Sigmoid colon (tissue), 6 donors: ENCODE measurements at regions not wholly inside any gene's neighbourhood (a gene's known extent, or its start where the extent isn't known, plus 50 kb on each side); places are given as distances from the start of the nearest gene placed in this dataset.

ENCODE experiments used
- DNase-seq: peaks from one replicate; pipeline ENCODE4 v3.0.0-alpha.2; 2019
- H3K27ac ChIP-seq, 4 donors: fragments of 200-600 bp; sonication (generic); one replicate each; pipeline ENCODE4 v1.5.1; 2016 to 2019; ENCODE audit warnings: mild to moderate bottlenecking in 1 of 4
- H3K27me3 ChIP-seq, 3 donors: fragments of 200-600 bp; sonication (generic); one replicate each; pipeline ENCODE4 v1.5.1; 2019; ENCODE audit warnings: mild to moderate bottlenecking in 1 of 3
- H3K36me3 ChIP-seq, 4 donors: fragments of 200-600 bp; sonication (generic); one replicate each; pipeline ENCODE4 v1.5.1; 2016 to 2019
- H3K4me1 ChIP-seq, 4 donors: fragments of 200-600 bp; sonication (generic); one replicate each; pipeline ENCODE4 v1.5.1; 2017 to 2019
- H3K4me3 ChIP-seq, 4 donors: fragments of 200-600 bp; sonication (generic); one replicate each; pipeline ENCODE4 v1.5.1; 2017 to 2019; ENCODE audit warnings: mild to moderate bottlenecking in 2 of 4, moderate library complexity in 1 of 4
- H3K9me3 ChIP-seq, 4 donors: fragments of 200-600 bp in 3 of 4; sonication (generic) in 3 of 4; one replicate each; pipeline versions ENCODE4 v1.5.1 to v1.6.1; 2013 to 2019
- EP300 ChIP-seq, 4 donors: sonication (generic); formaldehyde crosslinking; IDR thresholded peaks; one replicate each; pipeline ENCODE4 v1.6.1; 2017; ENCODE audit warnings: antibody characterized with exemption in 4 of 4
- POLR2A ChIP-seq, 2 donors: fragments of 450-650 bp; IDR thresholded peaks; one replicate each; pipeline ENCODE4 v1.6.1; 2016; ENCODE audit warnings: antibody characterized with exemption in 2 of 2, mild to moderate bottlenecking in 2 of 2, moderate library complexity in 2 of 2
- POLR2AphosphoS5 ChIP-seq, 4 donors: sonication (generic); formaldehyde crosslinking; IDR thresholded peaks; one replicate each; pipeline ENCODE4 v1.6.1; 2017; ENCODE audit warnings: antibody characterized with exemption in 4 of 4
- WGBS, 2 donors: extraction: QIAGEN DNeasy Blood & Tissue Kit; methylation state at CpG; one replicate each; pipeline ENCODE4 v1.1.7; 2013; 5-methylcytosine and 5-hydroxymethylcytosine counted together
- intact Hi-C: fragments of 100-400 bp; cut with DNase I; formaldehyde crosslinking; loops from one replicate; pipeline ENCODE4 v1.15.1; 2023
- TF ChIP-seq, protein P1 (sequence below), 4 experiments: fragments of 450-650 bp in 3 of 4; fragments of 200-600 bp in 1 of 4; IDR thresholded peaks; one replicate each; pipeline ENCODE4 v1.5.1; 2016 to 2019; ENCODE audit warnings: antibody characterized with exemption in 4 of 4, mild to moderate bottlenecking in 3 of 4, moderate library complexity in 2 of 4
- donor health status: healthy with polysubstance abuse.
- donor health status: healthy.

DNA sequence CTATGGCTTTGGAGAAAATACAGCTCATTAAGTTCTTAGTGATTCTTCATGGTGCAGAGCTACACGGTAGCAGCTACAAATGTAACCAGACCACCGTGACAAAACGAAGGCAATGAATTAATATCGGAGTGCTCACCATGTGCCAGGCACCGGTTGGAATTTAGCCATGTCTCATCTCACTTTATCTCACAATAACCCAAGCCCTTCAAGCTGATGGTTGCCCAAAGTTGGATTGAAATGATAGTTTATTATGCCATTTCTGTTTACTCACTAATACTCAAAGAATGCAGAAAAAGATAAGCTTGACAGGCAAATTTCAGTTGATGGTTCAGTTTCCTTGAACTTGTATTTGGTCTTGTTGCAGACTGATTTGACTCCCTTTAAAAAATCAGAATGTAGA lies 312.6 kb downstream of the SKIDA1 start:
- Histone ChIP-seq H3K4me3 (no peak overlapping the region), H3K4me1 (no peaks in the 10 kb centered on the region), H3K9me3 (no peaks in the 10 kb centered on the region), H3K27ac (no peak overlapping the region), H3K36me3 (no peaks in the 10 kb centered on the region), H3K27me3 (no peaks in the 10 kb centered on the region)
- 92 to 93% methylated on average over 5 of the region's 5 CpGs for WGBS, 2 donors
- no peak for DNase-seq
- intact Hi-C loops: no loop called here
- TF ChIP-seq POLR2A (IDR thresholded peaks at IDR 0.05) (no peak), POLR2AphosphoS5 (IDR thresholded peaks at IDR 0.05) (no peak)
- TF ChIP-seq, protein P1, sequence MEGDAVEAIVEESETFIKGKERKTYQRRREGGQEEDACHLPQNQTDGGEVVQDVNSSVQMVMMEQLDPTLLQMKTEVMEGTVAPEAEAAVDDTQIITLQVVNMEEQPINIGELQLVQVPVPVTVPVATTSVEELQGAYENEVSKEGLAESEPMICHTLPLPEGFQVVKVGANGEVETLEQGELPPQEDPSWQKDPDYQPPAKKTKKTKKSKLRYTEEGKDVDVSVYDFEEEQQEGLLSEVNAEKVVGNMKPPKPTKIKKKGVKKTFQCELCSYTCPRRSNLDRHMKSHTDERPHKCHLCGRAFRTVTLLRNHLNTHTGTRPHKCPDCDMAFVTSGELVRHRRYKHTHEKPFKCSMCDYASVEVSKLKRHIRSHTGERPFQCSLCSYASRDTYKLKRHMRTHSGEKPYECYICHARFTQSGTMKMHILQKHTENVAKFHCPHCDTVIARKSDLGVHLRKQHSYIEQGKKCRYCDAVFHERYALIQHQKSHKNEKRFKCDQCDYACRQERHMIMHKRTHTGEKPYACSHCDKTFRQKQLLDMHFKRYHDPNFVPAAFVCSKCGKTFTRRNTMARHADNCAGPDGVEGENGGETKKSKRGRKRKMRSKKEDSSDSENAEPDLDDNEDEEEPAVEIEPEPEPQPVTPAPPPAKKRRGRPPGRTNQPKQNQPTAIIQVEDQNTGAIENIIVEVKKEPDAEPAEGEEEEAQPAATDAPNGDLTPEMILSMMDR (IDR thresholded peaks at IDR 0.05): no peak

DNA sequence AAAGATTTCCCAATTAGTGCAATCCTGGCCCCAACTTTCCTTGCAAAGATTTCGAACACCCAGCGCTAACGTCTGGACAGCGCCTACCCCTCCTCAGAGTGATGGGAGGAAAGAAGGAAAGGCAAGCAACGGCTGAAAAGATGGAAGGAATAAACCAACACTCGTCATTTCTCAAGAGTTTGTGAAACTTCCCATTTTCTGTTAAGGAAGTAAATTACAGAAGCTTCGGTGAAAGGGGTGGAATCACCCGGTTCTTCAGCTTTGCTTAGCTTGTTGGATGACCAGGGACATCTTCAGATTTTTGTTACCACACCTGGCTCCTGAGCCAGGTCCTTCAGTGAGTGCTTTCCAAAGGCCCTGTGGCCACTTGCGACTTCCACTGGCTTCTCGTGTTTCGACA lies 313.1 kb downstream of the SKIDA1 start:
- Histone ChIP-seq H3K27me3 (no peaks in the 10 kb centered on the region), H3K9me3 (peaks cover 0 to 4% (median 0%) of the 10 kb centered on the region in 4 donors), H3K4me1 (no peaks in the 10 kb centered on the region), H3K4me3 (no peak overlapping the region), H3K27ac (no peak overlapping the region), H3K36me3 (no peaks in the 10 kb centered on the region)
- DNase-seq: no peak
- TF ChIP-seq, protein P1 (IDR thresholded peaks at IDR 0.05): no peak
- no peak for TF ChIP-seq POLR2A (IDR thresholded peaks at IDR 0.05)
- no peak for TF ChIP-seq POLR2AphosphoS5 (IDR thresholded peaks at IDR 0.05)
- no peak for TF ChIP-seq EP300 (IDR thresholded peaks at IDR 0.05)
- intact Hi-C loops: no loop called here
- 70 to 84% methylated on average over 11 of the region's 11 CpGs for WGBS, 2 donors

DNA sequence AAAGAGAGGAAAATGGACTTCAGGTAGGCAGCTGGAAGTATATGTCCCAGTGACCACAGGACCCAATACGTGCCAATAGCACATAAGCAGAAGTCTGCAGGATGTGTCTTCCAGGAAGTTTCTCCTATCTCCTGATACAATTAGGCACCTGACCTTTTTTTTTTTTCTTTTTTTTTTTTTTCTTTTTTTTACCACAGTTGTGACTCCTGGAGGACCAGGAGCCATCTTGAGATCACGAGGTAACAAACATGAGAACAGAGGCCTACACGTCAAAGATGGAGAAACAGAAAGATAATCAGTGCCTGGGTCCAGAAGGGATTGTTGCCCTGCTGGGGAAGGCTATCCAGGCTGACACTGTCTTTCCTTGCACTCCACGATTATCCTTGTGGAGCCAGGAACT lies 312.4 kb upstream of the NEBL start:
- Histone ChIP-seq H3K36me3 (no peaks in the 10 kb centered on the region), H3K4me3 (no peak overlapping the region), H3K9me3 (peaks cover 0 to 4% (median 0%) of the 10 kb centered on the region in 4 donors), H3K27me3 (no peaks in the 10 kb centered on the region), H3K4me1 (no peaks in the 10 kb centered on the region), H3K27ac (no peak overlapping the region)
- intact Hi-C loops: no loop called here
- TF ChIP-seq POLR2A (IDR thresholded peaks at IDR 0.05) (no peak), POLR2AphosphoS5 (IDR thresholded peaks at IDR 0.05) (no peak), EP300 (IDR thresholded peaks at IDR 0.05) (no peak)
- TF ChIP-seq, protein P1 (IDR thresholded peaks at IDR 0.05): no peak
- DNase-seq: no peak
- WGBS, 2 donors: 91 to 93% methylated on average over 4 of the region's 4 CpGs

DNA sequence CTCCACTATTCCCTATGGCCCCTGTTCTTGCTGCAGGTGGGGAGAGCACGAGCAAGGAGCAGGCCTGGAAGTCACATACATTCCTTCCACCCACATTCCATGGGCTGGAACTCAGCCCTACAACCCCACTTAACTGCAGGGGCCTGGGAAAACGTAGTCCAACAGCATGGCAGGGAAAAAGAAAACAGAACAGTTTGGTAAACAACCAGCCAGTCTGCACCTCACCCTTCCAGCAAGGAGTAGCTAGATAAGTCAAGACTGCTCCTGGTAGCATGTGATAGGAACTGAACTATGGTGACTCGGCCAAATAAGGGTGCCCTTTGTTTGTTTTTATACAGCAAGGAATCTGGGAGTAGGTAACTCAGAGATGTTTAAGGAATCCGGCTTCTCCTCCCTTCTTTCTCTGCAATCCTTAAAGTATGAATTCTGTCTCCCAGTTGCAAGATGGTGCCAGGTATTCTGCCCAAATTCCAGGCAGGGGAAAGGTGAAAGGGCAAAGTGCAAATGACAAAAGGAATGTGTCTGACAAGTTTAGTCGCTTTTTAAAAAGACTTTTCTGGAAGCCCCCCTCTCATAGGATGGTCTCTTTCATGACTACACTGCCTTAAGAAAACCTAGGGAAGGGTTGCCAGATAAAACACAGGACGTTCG lies 311.7 kb upstream of the NEBL start:
- TF ChIP-seq, protein P1 (IDR thresholded peaks at IDR 0.05): no peak
- no peak for TF ChIP-seq EP300 (IDR thresholded peaks at IDR 0.05)
- TF ChIP-seq POLR2AphosphoS5 (IDR thresholded peaks at IDR 0.05): no peak
- no peak for TF ChIP-seq POLR2A (IDR thresholded peaks at IDR 0.05)
- no peak for DNase-seq
- WGBS, 2 donors: 72 to 78% methylated on average over 7 of the region's 7 CpGs
- no peak overlapping the region for H3K27ac ChIP-seq
- no peaks in the 10 kb centered on the region for H3K27me3 ChIP-seq
- H3K36me3 ChIP-seq: no peaks in the 10 kb centered on the region
- H3K4me1 ChIP-seq: no peaks in the 10 kb centered on the region
- intact Hi-C loops: no loop called here
- H3K9me3 ChIP-seq: peaks cover 0 to 4% (median 0%) of the 10 kb centered on the region in 4 donors
- no peak overlapping the region for H3K4me3 ChIP-seq
